SK-N-DZ (cell line): ENCODE measurements at regions not wholly inside any gene's neighbourhood (a gene's known extent, or its start where the extent isn't known, plus 50 kb on each side); places are given as distances from the start of the nearest gene placed in this dataset.

Experiments used
- DNase-seq: peaks from one replicate; pipeline ENCODE4 v3.0.0-alpha.2; 2015; ENCODE audit warnings: low spot score

GRCh38 chr3:118714800-118715199 lies 319.8 kb downstream of the IGSF11 start:
- DNase-seq: no peak

GRCh38 chr3:118729546-118729945 lies 305.1 kb downstream of the IGSF11 start:
- no peak for DNase-seq

GRCh38 chr3:118734664-118735063 lies 300.0 kb downstream of the IGSF11 start:
- no peak for DNase-seq

- DNase-seq: no peak
These were observed 298.5 kb downstream of the IGSF11 start for GRCh38 chr3:118736107-118736506.

GRCh38 chr3:118740722-118741290 lies 293.8 kb downstream of the IGSF11 start:
- DNase-seq: no peak

GRCh38 chr3:118742760-118743159 lies 291.9 kb downstream of the IGSF11 start:
- DNase-seq: no peak

- DNase-seq: no peak
These were observed 290.5 kb downstream of the IGSF11 start for GRCh38 chr3:118744186-118744585.

GRCh38 chr3:118754406-118755252 lies 280.0 kb downstream of the IGSF11 start:
- no peak for DNase-seq

- DNase-seq: no peak
These were observed 279.3 kb downstream of the IGSF11 start for GRCh38 chr3:118755253-118755801.

GRCh38 chr3:118760585-118761290 lies 273.9 kb downstream of the IGSF11 start:
- DNase-seq: peak; percentile 3

GRCh38 chr3:118761291-118761606 lies 273.4 kb downstream of the IGSF11 start:
- no peak for DNase-seq

- DNase-seq: no peak
These were observed 268.9 kb downstream of the IGSF11 start for GRCh38 chr3:118765636-118766305.

GRCh38 chr3:118766306-118766669 lies 268.4 kb downstream of the IGSF11 start:
- DNase-seq: no peak

GRCh38 chr3:118772036-118772435 lies 262.6 kb downstream of the IGSF11 start:
- DNase-seq: no peak

GRCh38 chr3:118772547-118773011 lies 262.1 kb downstream of the IGSF11 start:
- DNase-seq: no peak

GRCh38 chr3:118775021-118775420 lies 259.6 kb downstream of the IGSF11 start:
- no peak for DNase-seq

GRCh38 chr3:118778201-118778600 lies 256.4 kb downstream of the IGSF11 start:
- DNase-seq: no peak

GRCh38 chr3:118781232-118781631 lies 253.4 kb downstream of the IGSF11 start:
- no peak for DNase-seq

- DNase-seq: no peak
These were observed 252.8 kb downstream of the IGSF11 start for GRCh38 chr3:118781839-118782238.

- DNase-seq: no peak
These were observed 251.9 kb downstream of the IGSF11 start for GRCh38 chr3:118782755-118783202.

GRCh38 chr3:118785415-118785814 lies 249.2 kb downstream of the IGSF11 start:
- DNase-seq: no peak

GRCh38 chr3:118791246-118791645 lies 243.4 kb downstream of the IGSF11 start:
- no peak for DNase-seq
